ENCODE measurements at regions not wholly inside any gene's neighbourhood (a gene's known extent, or its start where the extent isn't known, plus 50 kb on each side); places are given as distances from the start of the nearest gene placed in this dataset.
"Not testable (repeated sequence)": the region's sequence is repeated elsewhere in the genome, so short reads cannot be mapped to it uniquely, and the experiment has no call there.

GRCh38 chr14:19052977-19053376 is 85.7 kb downstream of the POTEM start:
- DNase-seq (ENCODE audit: low spot score) = not testable (repeated sequence)

- DNase-seq (ENCODE audit: low spot score) = not testable (repeated sequence)
Measured at GRCh38 chr14:19053426-19054050, 86.3 kb downstream of the POTEM start.

- not testable (repeated sequence) for DNase-seq (ENCODE audit: low spot score)
Measured at GRCh38 chr14:19054108-19054721, 87.0 kb downstream of the POTEM start.

- DNase-seq (ENCODE audit: low spot score) = not testable (repeated sequence)
Measured at GRCh38 chr14:19054934-19055333, 87.7 kb downstream of the POTEM start.

GRCh38 chr14:19059066-19059465 is 91.8 kb downstream of the POTEM start:
- DNase-seq (ENCODE audit: low spot score) = not testable (repeated sequence)

- DNase-seq (ENCODE audit: low spot score) = not testable (repeated sequence)
Measured at GRCh38 chr14:19061689-19062450, 94.6 kb downstream of the POTEM start.

- DNase-seq (ENCODE audit: low spot score) = not testable (repeated sequence)
Measured at GRCh38 chr14:19068957-19069356, 101.7 kb downstream of the POTEM start.

GRCh38 chr14:19072518-19072917 is 105.3 kb downstream of the POTEM start:
- DNase-seq (ENCODE audit: low spot score) = not testable (repeated sequence)

- DNase-seq (ENCODE audit: low spot score) = not testable (repeated sequence)
Measured at GRCh38 chr14:19088632-19089031, 121.4 kb downstream of the POTEM start.

- not testable (repeated sequence) for DNase-seq (ENCODE audit: low spot score)
Measured at GRCh38 chr14:19093227-19093626, 126.0 kb downstream of the POTEM start.

GRCh38 chr14:19094731-19095130 is 127.5 kb downstream of the POTEM start:
- not testable (repeated sequence) for DNase-seq (ENCODE audit: low spot score)

GRCh38 chr14:19095167-19095566 is 127.9 kb downstream of the POTEM start:
- not testable (repeated sequence) for DNase-seq (ENCODE audit: low spot score)

- DNase-seq (ENCODE audit: low spot score) = not testable (repeated sequence)
Measured at GRCh38 chr14:19096467-19096866, 129.2 kb downstream of the POTEM start.

- not testable (repeated sequence) for DNase-seq (ENCODE audit: low spot score)
Measured at GRCh38 chr14:19096876-19097275, 129.6 kb downstream of the POTEM start.

- not testable (repeated sequence) for DNase-seq (ENCODE audit: low spot score)
Measured at GRCh38 chr14:19097306-19097705, 130.1 kb downstream of the POTEM start.

- not testable (repeated sequence) for DNase-seq (ENCODE audit: low spot score)
Measured at GRCh38 chr14:19097750-19098149, 130.5 kb downstream of the POTEM start.

GRCh38 chr14:19098230-19098629 is 131.0 kb downstream of the POTEM start:
- not testable (repeated sequence) for DNase-seq (ENCODE audit: low spot score)

GRCh38 chr14:19098732-19099131 is 131.5 kb downstream of the POTEM start:
- DNase-seq (ENCODE audit: low spot score) = not testable (repeated sequence)

GRCh38 chr14:19099336-19099735 is 132.1 kb downstream of the POTEM start:
- not testable (repeated sequence) for DNase-seq (ENCODE audit: low spot score)

- not testable (repeated sequence) for DNase-seq (ENCODE audit: low spot score)
Measured at GRCh38 chr14:19099939-19100338, 132.7 kb downstream of the POTEM start.

- not testable (repeated sequence) for DNase-seq (ENCODE audit: low spot score)
Measured at GRCh38 chr14:19105551-19105950, 138.3 kb downstream of the POTEM start.

GRCh38 chr14:19109887-19110286 is 142.7 kb downstream of the POTEM start:
- DNase-seq (ENCODE audit: low spot score) = not testable (repeated sequence)

GRCh38 chr14:19120383-19120782 is 153.1 kb downstream of the POTEM start:
- DNase-seq (ENCODE audit: low spot score) = not testable (repeated sequence)
